Testis (tissue), 2 donors: ENCODE measurements at regions not wholly inside any gene's neighbourhood (a gene's known extent, or its start where the extent isn't known, plus 50 kb on each side); places are given as distances from the start of the nearest gene placed in this dataset.

Source experiments
- CTCF ChIP-seq, 3 experiments: fragments of 450-650 bp in 2 of 3; fragments of 200-600 bp in 1 of 3; sonication (generic) in 1 of 3; IDR thresholded peaks; one replicate each; pipeline ENCODE4 v1.5.1; 2016 to 2019; ENCODE audit warnings: antibody characterized with exemption in 3 of 3, mild to moderate bottlenecking in 2 of 3, moderate library complexity in 1 of 3
- POLR2A ChIP-seq: fragments of 450-650 bp; IDR thresholded peaks from one replicate; pipeline ENCODE4 v1.6.1; 2017; ENCODE audit warnings: antibody characterized with exemption, mild to moderate bottlenecking, moderate library complexity

GRCh38 chr16:35793601-35794000 lies 2334.2 kb downstream of the TP53TG3F start:
- no peak for TF ChIP-seq CTCF (IDR thresholded peaks at IDR 0.05)
- TF ChIP-seq POLR2A = no peak
